NCI-H146 treated with DMSO at 0.1 percent for 48 hours (cell line): ENCODE measurements at regions not wholly inside any gene's neighbourhood (a gene's known extent, or its start where the extent isn't known, plus 50 kb on each side); places are given as distances from the start of the nearest gene placed in this dataset.

ENCODE experiments used
- DNase-seq: peaks from one replicate; lab custom pipeline; 2025; ENCODE audit not compliant: unreplicated experiment; lab: John Stamatoyannopoulos, UW

GRCh38 chr1:212525479-212526110, 83.0 kb upstream of the ATF3 start:
- DNase-seq = no peak

GRCh38 chr1:212526111-212526491, 82.5 kb upstream of the ATF3 start:
- DNase-seq = peak; percentile 13

- no peak for DNase-seq
These were observed 80.1 kb upstream of the ATF3 start for GRCh38 chr1:212528501-212528900.

- no peak for DNase-seq
These were observed 79.3 kb upstream of the ATF3 start for GRCh38 chr1:212529211-212529741.

DNA sequence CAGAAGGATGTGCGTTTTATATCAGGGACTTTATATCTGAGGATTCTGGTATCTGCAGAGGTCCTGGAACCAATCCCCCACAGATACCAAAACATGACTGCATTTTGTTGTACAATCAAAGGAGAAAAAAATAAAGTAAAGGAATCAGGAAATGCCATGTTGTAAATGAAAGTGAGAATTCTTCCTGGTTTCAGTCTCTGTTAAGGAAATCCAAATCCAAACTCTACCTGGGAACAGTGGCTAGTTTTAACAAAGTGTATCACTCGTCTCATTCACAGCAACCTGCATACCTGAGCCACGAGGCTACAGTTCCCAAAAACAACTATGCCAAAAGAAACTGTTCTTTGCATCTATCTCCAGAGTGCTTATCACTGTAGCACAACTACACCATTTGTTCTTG, 77.3 kb upstream of the ATF3 start:
- DNase-seq = no peak

DNA sequence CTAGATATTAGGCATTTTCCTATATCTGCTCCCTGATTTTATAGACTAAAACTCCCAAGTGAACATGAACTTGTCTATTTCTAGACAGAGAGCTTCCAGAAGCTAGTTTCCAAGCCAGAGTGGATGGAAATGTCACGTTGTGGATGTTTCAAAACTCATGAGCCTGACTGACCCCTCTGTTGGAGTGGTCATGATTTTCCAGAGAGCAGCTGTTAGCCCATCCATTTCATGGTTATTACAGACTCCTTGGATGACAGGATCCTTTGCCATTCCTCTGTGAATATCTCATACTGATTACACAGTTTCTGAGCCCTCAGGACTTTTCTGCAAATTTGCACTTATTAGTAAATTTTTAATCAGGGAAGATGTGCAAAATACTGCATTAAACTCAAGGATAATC, 76.8 kb upstream of the ATF3 start:
- DNase-seq = no peak

GRCh38 chr1:212532469-212533147, 76.0 kb upstream of the ATF3 start:
- no peak for DNase-seq

GRCh38 chr1:212533148-212533517, 75.4 kb upstream of the ATF3 start:
- no peak for DNase-seq

GRCh38 chr1:212536586-212536985, 72.0 kb upstream of the ATF3 start:
- no peak for DNase-seq

DNA sequence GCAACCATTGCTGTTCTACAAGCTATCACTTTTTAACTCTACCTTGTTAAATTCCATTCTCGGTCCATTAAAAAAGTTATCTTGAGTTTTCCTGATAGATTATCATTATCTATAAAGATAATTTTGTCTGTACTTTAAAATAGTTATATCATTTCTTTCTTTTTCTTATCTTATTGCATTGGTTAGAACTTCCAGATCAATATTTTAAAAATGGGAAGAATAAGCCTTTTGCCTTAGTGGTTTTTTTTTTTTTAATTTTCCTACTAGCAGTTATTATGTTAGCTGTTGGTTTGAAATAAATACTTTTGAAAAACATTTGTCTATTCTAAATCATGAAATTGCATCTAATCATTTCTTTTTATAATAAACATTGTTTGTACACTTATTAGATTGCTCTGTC, 71.0 kb upstream of the ATF3 start:
- no peak for DNase-seq

DNA sequence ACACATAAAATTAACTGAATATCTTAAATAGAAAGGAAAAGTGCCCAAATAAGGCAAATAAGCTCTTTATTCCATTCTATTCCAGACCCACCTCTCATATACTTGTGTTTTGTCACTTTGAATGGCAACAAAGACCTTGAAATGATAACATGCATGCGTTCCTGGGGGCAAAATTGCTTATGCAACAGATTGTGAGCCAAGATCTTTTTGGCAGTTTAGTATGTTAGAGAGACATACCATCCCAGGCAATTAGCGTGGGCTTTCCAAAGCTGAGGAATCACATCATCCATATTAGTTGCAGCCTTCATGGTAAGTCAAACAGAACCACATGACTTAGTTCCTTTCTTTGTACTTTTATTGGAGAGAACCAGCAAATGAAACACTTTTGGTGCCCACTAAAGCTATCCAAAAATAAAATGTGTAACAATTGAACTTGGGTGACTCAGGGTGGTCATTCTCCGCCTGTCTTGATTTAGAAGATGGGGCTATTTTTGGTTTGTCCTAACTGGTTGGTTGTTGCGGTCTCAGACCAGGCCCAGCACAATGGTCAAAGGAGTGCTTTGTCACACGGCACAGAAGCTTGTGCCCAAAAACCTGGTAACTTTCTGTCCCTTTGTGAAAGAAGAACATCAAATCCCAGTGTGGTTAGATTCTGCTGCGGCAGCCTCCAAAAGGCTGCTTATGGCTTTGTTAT, 68.7 kb upstream of the ATF3 start:
- DNase-seq = no peak

DNA sequence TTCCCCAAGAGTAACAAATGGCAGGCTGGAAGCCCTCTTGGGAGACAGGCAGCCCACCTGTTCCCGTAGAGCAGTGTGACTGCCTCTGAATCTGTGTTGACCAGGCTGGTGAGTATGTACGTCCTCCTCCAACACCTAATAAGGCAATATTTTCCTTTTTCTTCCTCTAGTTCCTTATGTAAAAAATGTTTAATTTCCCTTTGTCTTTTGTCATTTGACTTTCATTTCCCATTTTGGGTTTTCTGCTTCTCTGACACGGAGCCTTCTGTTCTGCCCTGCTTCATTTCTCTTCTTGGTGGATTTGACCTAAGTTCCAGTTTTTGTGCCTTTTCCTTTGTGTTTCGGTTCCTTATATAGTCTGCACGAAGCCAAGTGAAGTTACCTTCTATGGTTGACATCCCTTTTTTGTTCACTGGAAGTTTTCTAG, 65.8 kb upstream of the ATF3 start:
- no peak for DNase-seq

- DNase-seq = no peak
These were observed 64.5 kb upstream of the ATF3 start for GRCh38 chr1:212544110-212544509.

GRCh38 chr1:212545941-212546635, 62.5 kb upstream of the ATF3 start:
- DNase-seq = no peak

DNA sequence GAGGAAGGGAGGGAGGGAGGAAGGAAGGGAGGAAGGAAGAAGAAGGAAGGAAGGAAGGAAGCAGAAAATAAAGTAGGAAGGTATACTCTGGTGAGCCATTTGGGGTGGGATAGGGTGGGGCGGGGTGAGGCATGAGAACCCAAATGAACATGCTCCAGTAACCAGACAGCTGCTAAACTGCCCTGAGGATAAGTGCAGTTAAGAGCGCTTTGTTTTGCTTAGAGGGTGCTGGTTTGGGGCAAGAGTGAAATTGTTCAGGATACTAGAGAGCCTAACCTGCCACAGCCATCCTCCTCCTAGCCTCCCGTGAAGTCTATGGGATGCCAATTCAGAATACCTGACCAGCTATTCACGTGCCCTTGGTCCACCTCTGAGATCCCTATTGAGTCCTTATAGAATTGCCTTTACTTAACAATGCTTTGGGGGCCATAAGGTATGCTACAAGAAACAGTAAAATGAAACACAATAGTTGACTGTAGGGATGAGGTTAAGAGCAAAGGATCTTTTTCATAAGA, 59.0 kb upstream of the ATF3 start:
- DNase-seq = no peak

GRCh38 chr1:212551929-212552328, 56.6 kb upstream of the ATF3 start:
- no peak for DNase-seq

GRCh38 chr1:212553676-212554075, 54.9 kb upstream of the ATF3 start:
- no peak for DNase-seq

DNA sequence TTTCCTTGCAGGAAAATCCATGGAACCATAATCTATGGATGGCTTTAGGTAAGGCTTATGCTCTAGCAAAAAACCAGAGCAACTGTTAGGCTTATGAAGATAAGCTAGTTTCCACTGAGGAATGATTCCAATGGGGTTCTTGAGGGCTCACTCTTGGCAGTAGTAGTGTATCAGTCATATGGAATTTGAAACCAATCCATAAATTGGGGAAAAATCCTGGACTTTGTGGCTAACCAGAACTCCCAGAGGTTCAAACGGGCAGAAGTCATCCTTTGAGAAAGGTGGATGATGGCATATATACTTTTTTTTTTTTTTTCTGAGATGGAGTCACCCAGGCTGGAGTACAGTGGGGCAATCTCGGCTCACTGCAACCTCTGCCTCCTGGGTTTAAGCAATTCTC, 54.2 kb upstream of the ATF3 start:
- no peak for DNase-seq

DNA sequence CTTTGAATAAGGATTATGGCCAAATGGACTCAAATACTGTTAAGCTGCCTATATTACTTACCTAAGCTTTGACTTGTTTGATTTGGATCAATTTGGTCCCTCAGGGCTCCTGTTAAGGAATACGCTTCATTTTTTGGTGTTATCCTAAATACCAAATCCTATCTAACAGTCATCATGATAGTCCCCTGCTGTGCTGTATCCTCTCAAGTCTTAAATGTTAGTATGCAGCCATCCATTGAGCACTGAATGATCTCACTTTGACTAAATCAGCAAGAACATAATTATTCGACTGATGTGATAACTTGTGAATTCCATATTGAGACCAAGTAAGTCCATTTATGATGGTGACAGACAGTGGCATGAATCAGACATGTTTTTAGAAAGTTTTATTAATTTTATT, 53.1 kb upstream of the ATF3 start:
- DNase-seq = no peak

DNA sequence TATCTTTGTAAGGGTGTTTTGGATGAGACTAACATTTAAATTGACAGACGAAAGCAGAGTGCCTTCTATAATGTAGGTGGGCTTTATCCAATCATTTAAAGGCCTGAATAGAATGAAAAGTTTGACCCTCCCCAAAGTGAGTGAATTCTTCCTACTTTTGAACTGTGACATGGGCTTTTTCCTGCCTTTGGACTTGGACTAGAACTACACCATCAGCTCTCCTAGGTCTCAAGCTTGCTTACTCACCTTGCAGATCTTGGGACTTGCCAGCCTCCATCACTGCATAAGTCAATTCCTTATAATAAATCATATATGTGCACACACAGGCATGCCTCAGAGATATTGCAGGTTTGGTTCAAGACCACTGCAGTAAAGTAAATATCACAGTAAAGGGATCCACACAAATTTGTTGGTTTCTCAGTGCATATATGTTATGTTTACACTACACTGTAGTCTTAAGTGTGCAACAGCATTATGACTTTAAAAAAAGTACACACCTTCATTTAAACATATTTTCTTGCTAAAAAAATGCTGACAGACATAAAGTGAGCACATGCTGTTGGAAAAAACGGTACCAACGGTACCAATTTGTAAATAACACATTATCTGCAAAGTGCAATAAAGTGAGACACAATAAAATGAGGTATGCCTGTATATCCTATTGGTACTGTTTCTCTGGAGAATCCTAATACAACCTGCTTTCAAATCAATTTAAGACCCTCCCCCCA, 51.6 kb upstream of the ATF3 start:
- no peak for DNase-seq
